IMR-90 (cell line): ENCODE measurements at regions not wholly inside any gene's neighbourhood (a gene's known extent, or its start where the extent isn't known, plus 50 kb on each side); places are given as distances from the start of the nearest gene placed in this dataset.
"Not testable (repeated sequence)": the region's sequence is repeated elsewhere in the genome, so short reads cannot be mapped to it uniquely, and the experiment has no call there.

Experiments
- ATAC-seq: fragments of 200-7000 bp; cut with Tn5 transposase; 2 replicates; pipeline ENCODE4 v1.9.1; 2020; ENCODE audit warnings: low read depth, mild to moderate bottlenecking, moderate library complexity
- BruUV-seq: library from RNA; stranded (reverse); fragments of 400-500 nt; replicated peaks from 2 replicates; lab custom pipeline; 2021; lab: Mats Ljungman, UMichigan
- CTCF ChIA-PET: fragments of 300-600 bp; formaldehyde crosslinking; extraction: SDS; loops from one replicate; lab custom pipeline; 2021; ENCODE audit warnings: antibody characterized with exemption; lab: Yijun Ruan, JAX
- POLR2A ChIA-PET: fragments of 300-600 bp; sonication (Branson Sonifier 250); formaldehyde crosslinking; loops from one replicate; lab custom pipeline; 2022; ENCODE audit warnings: antibody characterized with exemption; ENCODE audit not compliant: unreplicated experiment; lab: Charles Lee
- DNase-seq: peaks from one replicate; pipeline ENCODE4 v3.0.0; 2013
- H2AFZ ChIP-seq: replicated peaks from 2 replicates; pipeline ENCODE3; 2013; ENCODE audit warnings: low read length, mild to moderate bottlenecking; ENCODE audit not compliant: poor library complexity
- H2AK5ac ChIP-seq: 2 replicates; pipeline ENCODE4 v1.6.1; 2013; ENCODE audit warnings: low read depth, low read length, inconsistent platforms
- H2AK9ac ChIP-seq: replicated peaks from 2 replicates; pipeline ENCODE3; 2013; ENCODE audit warnings: mild to moderate bottlenecking, low read depth, low read length, moderate library complexity; ENCODE audit not compliant: poor library complexity
- H2BK120ac ChIP-seq: 2 replicates; pipeline ENCODE4 v1.6.1; 2013; ENCODE audit warnings: low read depth, low read length, inconsistent platforms
- H2BK15ac ChIP-seq: 3 replicates; pipeline ENCODE4 v1.6.1; 2013; ENCODE audit warnings: low read depth, low read length, inconsistent platforms
- H2BK20ac ChIP-seq: 2 replicates; pipeline ENCODE4 v1.6.1; 2013; ENCODE audit warnings: low read depth, mild to moderate bottlenecking, inconsistent platforms, low read length, moderate library complexity
- H2BK5ac ChIP-seq: 2 replicates; pipeline ENCODE4 v1.6.1; 2013; ENCODE audit warnings: mild to moderate bottlenecking, low read depth, low read length, inconsistent platforms; ENCODE audit not compliant: poor library complexity, severe bottlenecking
- H3K14ac ChIP-seq: replicated peaks from 2 replicates; pipeline ENCODE4 v1.6.1; 2013; ENCODE audit warnings: low read depth, low read length, inconsistent platforms
- H3K18ac ChIP-seq: 2 replicates; pipeline ENCODE4 v1.6.1; 2013; ENCODE audit warnings: low read depth, low read length, control low read depth
- H3K23ac ChIP-seq: 2 replicates; pipeline ENCODE4 v1.6.1; 2013; ENCODE audit warnings: low read depth, low read length, inconsistent platforms
- H3K27ac ChIP-seq: 2 replicates; pipeline ENCODE4 v1.5.1; 2013; ENCODE audit warnings: mild to moderate bottlenecking, control low read depth, low read length; ENCODE audit not compliant: insufficient read depth
- H3K27me3 ChIP-seq: 2 replicates; pipeline ENCODE4 v1.6.1; 2013; ENCODE audit warnings: low read length; ENCODE audit not compliant: control insufficient read depth, insufficient read depth
- H3K36me3 ChIP-seq: 2 replicates; pipeline ENCODE4 v1.6.1; 2013; ENCODE audit warnings: low read length, mixed read lengths; ENCODE audit not compliant: control insufficient read depth, insufficient read depth
- H3K4ac ChIP-seq: 2 replicates; pipeline ENCODE4 v1.6.1; 2013; ENCODE audit warnings: low read depth, low read length, inconsistent platforms
- H3K4me1 ChIP-seq: 2 replicates; pipeline ENCODE4 v1.6.1; 2013; ENCODE audit warnings: low read length, mixed read lengths; ENCODE audit not compliant: control insufficient read depth, insufficient read depth
- H3K4me2 ChIP-seq: 2 replicates; pipeline ENCODE4 v1.6.1; 2013; ENCODE audit warnings: low read depth, mild to moderate bottlenecking, control low read depth, low read length, moderate library complexity
- H3K4me3 ChIP-seq: 2 replicates; pipeline ENCODE4 v1.5.1; 2013; ENCODE audit warnings: low read depth, mild to moderate bottlenecking, control low read depth, low read length, moderate library complexity; ENCODE audit not compliant: insufficient read depth
- H3K56ac ChIP-seq: 2 replicates; pipeline ENCODE4 v1.6.1; 2013; ENCODE audit warnings: low read length, inconsistent platforms; ENCODE audit not compliant: insufficient read depth; ENCODE audit errors: extremely low read depth
- H3K79me1 ChIP-seq, 2 experiments: 2 replicates each; pipeline ENCODE4 v1.6.1; 2013; ENCODE audit warnings: low read length in 2 of 2, inconsistent platforms in 1 of 2, low read depth in 1 of 2
- H3K9ac ChIP-seq: 2 replicates; pipeline ENCODE4 v1.6.1; 2013; ENCODE audit warnings: low read depth, low read length, control low read depth
- H3K9me1 ChIP-seq: 2 replicates; pipeline ENCODE4 v1.6.1; 2013; ENCODE audit warnings: low read length, inconsistent platforms; ENCODE audit not compliant: insufficient read depth
- H3K9me3 ChIP-seq: 2 replicates; pipeline ENCODE4 v1.6.1; 2013; ENCODE audit warnings: low read length; ENCODE audit not compliant: control insufficient read depth, insufficient read depth
- H4K20me1 ChIP-seq: 2 replicates; pipeline ENCODE4 v1.6.1; 2013; ENCODE audit warnings: low read length, inconsistent platforms; ENCODE audit not compliant: insufficient read depth
- H4K5ac ChIP-seq: 2 replicates; pipeline ENCODE4 v1.6.1; 2013; ENCODE audit warnings: mild to moderate bottlenecking, low read depth, low read length, control low read depth
- H4K8ac ChIP-seq, 2 experiments: 2 replicates each; pipeline ENCODE4 v1.6.1; 2013; ENCODE audit warnings: low read depth in 2 of 2, low read length in 2 of 2, control low read depth in 1 of 2, inconsistent platforms in 1 of 2
- H4K91ac ChIP-seq: 2 replicates; pipeline ENCODE4 v1.6.1; 2013; ENCODE audit warnings: low read depth, low read length, inconsistent platforms; ENCODE audit not compliant: insufficient read depth
- BHLHE40 ChIP-seq: fragments of 150-350 bp; IDR thresholded peaks from 2 replicates; pipeline ENCODE4 v1.6.1; 2016; ENCODE audit warnings: mild to moderate bottlenecking, low read depth, low read length
- MAFK ChIP-seq: IDR thresholded peaks from 2 replicates; pipeline ENCODE4 v1.6.1; 2012; ENCODE audit warnings: low read depth, low read length, improper control_type of control experiment
- MAZ ChIP-seq: IDR thresholded peaks from 2 replicates; pipeline ENCODE4 v1.6.1; 2012; ENCODE audit warnings: low read depth, mild to moderate bottlenecking, low read length, improper control_type of control experiment, moderate library complexity, borderline replicate concordance
- MXI1 ChIP-seq: IDR thresholded peaks from 2 replicates; pipeline ENCODE4 v1.6.1; 2012; ENCODE audit warnings: low read depth, mild to moderate bottlenecking, low read length, moderate library complexity, borderline replicate concordance
- POLR2A ChIP-seq: IDR thresholded peaks from 2 replicates; pipeline ENCODE4 v1.6.1; 2012; ENCODE audit warnings: mild to moderate bottlenecking, low read depth, low read length
- SMC3 ChIP-seq: fragments of 150-350 bp; IDR thresholded peaks from 2 replicates; pipeline ENCODE4 v1.6.1; 2016; ENCODE audit warnings: low read depth, mild to moderate bottlenecking, antibody characterized with exemption, low read length, moderate library complexity
- USF2 ChIP-seq: fragments of 150-350 bp; IDR thresholded peaks from 2 replicates; pipeline ENCODE4 v1.6.1; 2017; ENCODE audit warnings: mild to moderate bottlenecking, antibody characterized with exemption, low read length, low read depth
- WGBS, 2 experiments: methylation state at CpG; one replicate each; pipeline versions ENCODE4 v1.1.5 to v1.1.7; 2013; ENCODE audit warnings: missing lambda C conversion rate in 2 of 2; ENCODE audit not compliant: insufficient read length in 1 of 2; ENCODE audit errors: extremely low coverage in 2 of 2; 5-methylcytosine and 5-hydroxymethylcytosine counted together
- dilution Hi-C: fragments of 300-500 bp; cut with HindIII; formaldehyde crosslinking; loops from one replicate; pipeline ENCODE4 v1.14.3; 2018; ENCODE audit warnings: low sequenced_read_pairs; ENCODE audit not compliant: unreplicated experiment
- in situ Hi-C: fragments of 300-500 bp; cut with MboI; formaldehyde crosslinking; loops from 3 replicates; pipeline ENCODE4 v1.14.3; 2019; ENCODE audit warnings: low sequenced_read_pairs, inconsistent platforms, mixed read lengths
- intact Hi-C: fragments of 100-400 bp; cut with micrococcal nuclease; formaldehyde crosslinking; loops from 2 replicates; pipeline ENCODE4 v1.10.0; 2022

- no peak overlapping the region for H3K9ac ChIP-seq
These were observed 1099.4 kb downstream of the TSPY10 start for GRCh38 chrY:10627116-10627515.

GRCh38 chrY:10648813-10649212 lies 1121.1 kb downstream of the TSPY10 start:
- dilution Hi-C loops, POLR2A ChIA-PET, in situ Hi-C loops: not testable (repeated sequence)

More at GRCh38 chrY:10627116-10627515, 1099.4 kb downstream of the TSPY10 start:
- Histone ChIP-seq H3K14ac (no peak overlapping the region), H3K9me3 (no peaks in the 10 kb centered on the region), H2AK5ac (no peak overlapping the region), H3K18ac (no peak overlapping the region), H4K91ac (no peak overlapping the region), H4K8ac (no peak overlapping the region), H2BK5ac (no peak overlapping the region), H3K27me3 (no peaks in the 10 kb centered on the region), H2AK9ac (no peak overlapping the region), H3K56ac (no peak overlapping the region), H3K27ac (no peak overlapping the region), H3K23ac (no peak overlapping the region), H2AFZ (no peak overlapping the region), H3K4me2 (no peak overlapping the region), H3K4me1 (no peaks in the 10 kb centered on the region), H4K20me1 (no peaks in the 10 kb centered on the region), H3K4ac (no peak overlapping the region), H4K5ac (no peak overlapping the region), H3K36me3 (no peaks in the 10 kb centered on the region), H3K9me1 (no peaks in the 10 kb centered on the region), H2BK15ac (no peak overlapping the region), H3K79me1 (no peaks in the 10 kb centered on the region), H3K4me3 (no peak overlapping the region), H2BK120ac (no peak overlapping the region), H2BK20ac (no peak overlapping the region)
- intact Hi-C loops: no loop called here
- TF ChIP-seq MXI1 (no peak), MAFK (no peak), BHLHE40 (no peak), MAZ (no peak), SMC3 (no peak), USF2 (no peak), POLR2A (no peak)
- no TSS peak for BruUV-seq
- dilution Hi-C loops: no loop called here
- ChIA-PET POLR2A (no interaction called here), CTCF (no interaction called here)
- no peak for ATAC-seq
- in situ Hi-C loops: no loop called here
- DNase-seq: peak; percentile 93
- 100% methylated on average over 1 of the region's 3 CpGs; no CpG with 5 or more reads in 1 of the 2 experiments for WGBS, 2 experiments

More at GRCh38 chrY:10648813-10649212, 1121.1 kb downstream of the TSPY10 start:
- H4K91ac ChIP-seq, H2BK15ac ChIP-seq, H3K27me3 ChIP-seq, H3K79me1 ChIP-seq, H3K18ac ChIP-seq, intact Hi-C loops, H3K4ac ChIP-seq, H3K36me3 ChIP-seq, ATAC-seq, H2BK120ac ChIP-seq, H2AK9ac ChIP-seq, H3K4me2 ChIP-seq, H4K8ac ChIP-seq, H4K5ac ChIP-seq, H4K20me1 ChIP-seq, H3K23ac ChIP-seq, H3K9me1 ChIP-seq, H3K4me3 ChIP-seq, H3K56ac ChIP-seq, H2BK20ac ChIP-seq, BruUV-seq, H2AK5ac ChIP-seq, H3K4me1 ChIP-seq, H3K9ac ChIP-seq, DNase-seq, H3K9me3 ChIP-seq, CTCF ChIA-PET, H2BK5ac ChIP-seq, H2AFZ ChIP-seq, H3K14ac ChIP-seq, H3K27ac ChIP-seq: not testable (repeated sequence)
- WGBS, 2 experiments: no CpG with 5 or more reads among the region's 4 CpGs
